Jurkat, Clone E6-1 (cell line): ENCODE measurements at regions not wholly inside any gene's neighbourhood (a gene's known extent, or its start where the extent isn't known, plus 50 kb on each side); places are given as distances from the start of the nearest gene placed in this dataset.
A peak's percentile ranks its signal among the peaks of the same experiment; 100 is the strongest.

ENCODE experiments used
- DNase-seq: peaks from one replicate; pipeline ENCODE4 v3.0.0-alpha.2; 2011; ENCODE audit warnings: low read depth, low spot score
- H3K4me3 ChIP-seq: 2 replicates; pipeline ENCODE4 v1.5.1; 2011; ENCODE audit warnings: mild to moderate bottlenecking, low read length, control low read depth, moderate library complexity

GRCh38 chr12:105805730-105806399 is 332.9 kb downstream of the NUAK1 start:
- no peak overlapping the region for H3K4me3 ChIP-seq
- DNase-seq, result no peak

- no peak for DNase-seq
- no peak overlapping the region for H3K4me3 ChIP-seq
These were observed 332.4 kb downstream of the NUAK1 start for GRCh38 chr12:105806400-105806770.

- DNase-seq, result no peak
- H3K4me3 ChIP-seq, result no peak overlapping the region
These were observed 326.4 kb downstream of the NUAK1 start for GRCh38 chr12:105812366-105812765.

- no peak for DNase-seq
- no peak overlapping the region for H3K4me3 ChIP-seq
These were observed 325.6 kb downstream of the NUAK1 start for GRCh38 chr12:105813201-105813600.

- no peak for DNase-seq
- no peak overlapping the region for H3K4me3 ChIP-seq
These were observed 324.5 kb downstream of the NUAK1 start for GRCh38 chr12:105814283-105814682.

- H3K4me3 ChIP-seq, result no peak overlapping the region
- no peak for DNase-seq
These were observed 319.2 kb downstream of the NUAK1 start for GRCh38 chr12:105819549-105819948.

GRCh38 chr12:105820429-105821125 is 318.2 kb downstream of the NUAK1 start:
- no peak overlapping the region for H3K4me3 ChIP-seq
- DNase-seq, result no peak

- DNase-seq, result no peak
- no peak overlapping the region for H3K4me3 ChIP-seq
These were observed 316.3 kb downstream of the NUAK1 start for GRCh38 chr12:105822131-105823105.

- no peak overlapping the region for H3K4me3 ChIP-seq
- DNase-seq, result no peak
These were observed 314.9 kb downstream of the NUAK1 start for GRCh38 chr12:105823810-105824209.

GRCh38 chr12:105825141-105825540 is 313.6 kb downstream of the NUAK1 start:
- no peak overlapping the region for H3K4me3 ChIP-seq
- DNase-seq, result no peak

GRCh38 chr12:105831372-105831771 is 307.4 kb downstream of the NUAK1 start:
- DNase-seq, result no peak
- no peak overlapping the region for H3K4me3 ChIP-seq

- no peak for DNase-seq
- no peak overlapping the region for H3K4me3 ChIP-seq
These were observed 306.7 kb downstream of the NUAK1 start for GRCh38 chr12:105832021-105832420.

GRCh38 chr12:105832806-105833205 is 305.9 kb downstream of the NUAK1 start:
- no peak overlapping the region for H3K4me3 ChIP-seq

GRCh38 chr12:105834496-105834895 is 304.3 kb downstream of the NUAK1 start:
- no peak overlapping the region for H3K4me3 ChIP-seq
- DNase-seq, result no peak

More at GRCh38 chr12:105832806-105833205, 305.9 kb downstream of the NUAK1 start:
- DNase-seq, result no peak

GRCh38 chr12:105835580-105836241 is 303.0 kb downstream of the NUAK1 start:
- H3K4me3 ChIP-seq, result no peak overlapping the region
- DNase-seq, result peak; percentile 15

GRCh38 chr12:105836242-105836622 is 302.5 kb downstream of the NUAK1 start:
- DNase-seq, result no peak
- no peak overlapping the region for H3K4me3 ChIP-seq

- H3K4me3 ChIP-seq, result no peak overlapping the region
- no peak for DNase-seq
These were observed 299.1 kb downstream of the NUAK1 start for GRCh38 chr12:105839629-105840127.

- DNase-seq, result no peak
- H3K4me3 ChIP-seq, result no peak overlapping the region
These were observed 298.4 kb downstream of the NUAK1 start for GRCh38 chr12:105840384-105840783.

GRCh38 chr12:105841840-105842239 is 296.9 kb downstream of the NUAK1 start:
- DNase-seq, result no peak
- H3K4me3 ChIP-seq, result no peak overlapping the region
